HG03064 (cell line): ENCODE measurements at regions not wholly inside any gene's neighbourhood (a gene's known extent, or its start where the extent isn't known, plus 50 kb on each side); places are given as distances from the start of the nearest gene placed in this dataset.
"Not testable (repeated sequence)": the region's sequence is repeated elsewhere in the genome, so short reads cannot be mapped to it uniquely, and the experiment has no call there.

Experiments
- ATAC-seq: cut with Tn5 transposase; IDR thresholded peaks from one replicate; pipeline ENCODE4 v1.9.1; 2021; ENCODE audit warnings: low read depth; ENCODE audit not compliant: unreplicated experiment

DNA sequence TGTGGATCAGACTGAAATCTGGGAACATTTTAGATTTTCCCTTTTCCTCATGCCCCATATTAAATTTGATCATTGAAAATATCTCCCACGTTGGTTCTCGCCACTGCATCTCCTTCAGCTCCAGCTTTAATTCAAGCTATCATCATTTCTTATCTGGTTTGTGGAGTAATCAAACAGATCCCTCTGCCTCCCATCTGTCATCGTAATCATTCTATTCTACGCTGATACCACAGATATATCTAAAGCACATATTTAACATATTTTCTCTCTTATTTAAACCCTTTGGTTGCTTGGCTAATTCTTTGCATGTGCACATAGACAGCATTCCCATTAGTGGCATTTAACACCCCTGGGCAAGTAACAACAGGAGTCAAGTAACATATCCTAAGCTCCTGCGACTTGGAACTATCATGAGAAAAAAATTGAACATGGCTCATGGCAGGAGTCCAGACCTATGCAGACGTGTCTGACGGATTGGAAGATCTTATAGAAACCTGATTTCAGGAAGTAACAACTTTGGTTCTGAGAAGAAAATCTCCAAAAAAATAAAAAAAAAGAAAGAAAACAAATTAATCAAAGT lies 158.8 kb upstream of the KYNU start:
- no peak for ATAC-seq

DNA sequence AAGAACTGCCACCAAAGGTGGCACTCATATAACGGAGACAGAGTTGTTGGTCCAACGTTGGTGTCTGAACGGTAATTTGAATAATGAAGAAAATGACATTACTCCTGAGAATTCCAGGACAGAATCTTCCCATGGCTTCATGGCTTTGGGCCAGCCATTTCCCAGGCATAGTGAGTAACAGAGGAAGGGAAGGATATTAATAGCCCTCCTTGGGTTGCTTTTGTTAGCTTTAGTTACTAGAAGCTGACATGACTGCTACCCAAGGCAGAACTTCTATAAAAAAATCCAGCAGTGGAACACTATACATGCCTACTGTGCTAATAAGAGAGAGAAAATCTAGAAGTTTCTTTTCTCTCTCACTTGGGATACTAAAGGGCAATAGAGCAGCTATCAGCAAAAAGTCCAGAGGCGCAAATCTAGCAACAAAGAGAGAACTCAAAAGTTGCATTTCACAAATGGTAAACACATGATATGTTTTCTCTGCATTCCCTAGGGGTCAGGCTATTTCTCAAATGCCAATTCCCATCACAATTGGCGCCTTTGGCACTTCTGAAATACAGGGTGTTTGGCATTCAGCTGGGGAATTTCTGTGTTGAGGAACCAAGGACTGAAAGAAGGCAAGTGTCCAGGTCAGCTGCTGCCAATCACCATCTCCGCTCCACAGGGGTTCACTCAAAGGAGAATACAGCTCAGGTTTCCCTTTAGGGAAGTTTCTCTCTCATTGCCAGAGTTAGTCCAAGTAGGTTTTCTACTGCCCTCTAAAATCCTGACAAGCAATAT lies 160.8 kb upstream of the KYNU start:
- ATAC-seq: no peak

DNA sequence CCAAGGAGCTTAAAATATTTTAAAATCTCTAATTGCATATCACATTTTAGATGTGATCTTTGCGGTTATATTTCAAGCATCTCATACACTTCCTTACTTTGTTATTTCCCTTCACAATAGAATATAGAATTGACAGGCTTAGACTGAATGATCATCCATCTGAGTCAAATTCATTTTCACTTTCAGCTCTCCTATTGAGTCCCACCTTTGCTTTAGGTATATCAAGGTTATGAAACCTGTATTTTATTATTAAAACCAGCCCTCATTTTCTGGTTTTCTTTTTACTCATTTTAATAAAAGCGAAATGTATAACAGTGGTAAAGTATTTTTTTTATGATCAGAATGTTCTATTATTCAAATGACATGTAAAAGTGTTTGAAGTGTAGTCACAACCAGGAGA lies 162.9 kb upstream of the KYNU start:
- ATAC-seq: no peak

DNA sequence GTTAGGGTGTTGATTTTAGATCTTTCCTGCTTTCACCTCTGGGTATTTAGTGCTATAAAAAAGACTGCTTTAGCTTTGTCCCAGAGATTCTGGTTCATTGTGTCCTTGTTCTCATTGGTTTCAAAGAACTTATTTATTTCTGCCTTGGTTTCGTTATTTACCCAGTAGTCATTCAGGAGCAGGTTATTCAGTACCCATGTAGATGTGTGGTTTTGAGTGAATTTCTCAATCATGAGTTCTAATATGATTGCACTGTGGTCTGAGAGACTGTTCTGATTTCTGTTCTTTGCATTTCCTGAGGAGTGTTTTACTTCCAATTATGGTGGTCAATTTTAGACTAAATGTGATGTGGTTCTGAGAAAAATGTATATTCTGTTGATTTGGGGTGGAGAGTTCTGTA lies 167.1 kb upstream of the KYNU start:
- no peak for ATAC-seq

DNA sequence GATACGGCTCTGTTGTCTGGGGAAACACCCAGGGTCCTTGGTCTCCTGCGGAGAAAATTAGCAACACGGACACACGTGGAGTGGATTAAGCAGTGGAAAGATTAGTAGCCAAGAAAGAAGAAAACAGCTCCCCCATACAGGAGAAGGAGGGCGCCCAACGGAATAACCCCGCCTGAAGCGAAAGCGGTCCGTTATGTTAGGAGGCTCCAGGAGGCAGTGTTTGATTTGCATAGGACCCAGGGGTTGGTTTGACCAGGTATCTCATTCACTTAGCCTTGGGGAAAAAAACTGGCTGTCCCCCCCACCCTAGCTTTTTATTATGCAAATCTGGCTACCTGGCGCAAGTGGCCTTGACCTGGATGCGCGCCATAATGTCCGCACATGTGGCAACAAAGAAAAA lies 170.1 kb upstream of the KYNU start:
- ATAC-seq: no peak

DNA sequence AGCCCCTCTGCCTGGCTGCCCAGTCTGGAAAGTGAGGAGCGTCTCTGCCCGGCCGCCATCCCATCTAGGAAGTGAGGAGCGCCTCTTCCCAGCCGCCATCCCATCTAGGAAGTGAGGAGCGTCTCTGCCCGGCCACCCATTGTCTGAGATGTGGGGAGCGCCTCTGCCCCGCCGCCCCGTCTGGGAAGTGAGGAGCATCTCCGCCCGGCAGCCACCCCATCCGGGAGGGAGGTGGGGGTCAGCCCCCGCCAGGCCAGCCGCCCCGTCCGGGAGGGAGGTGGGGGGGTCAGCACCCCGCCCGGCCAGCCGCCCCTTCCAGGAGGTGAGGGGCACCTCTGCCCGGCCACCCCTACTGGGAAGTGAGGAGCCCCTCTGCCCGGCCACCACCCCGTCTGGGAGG lies 175.1 kb upstream of the KYNU start:
- not testable (repeated sequence) for ATAC-seq

DNA sequence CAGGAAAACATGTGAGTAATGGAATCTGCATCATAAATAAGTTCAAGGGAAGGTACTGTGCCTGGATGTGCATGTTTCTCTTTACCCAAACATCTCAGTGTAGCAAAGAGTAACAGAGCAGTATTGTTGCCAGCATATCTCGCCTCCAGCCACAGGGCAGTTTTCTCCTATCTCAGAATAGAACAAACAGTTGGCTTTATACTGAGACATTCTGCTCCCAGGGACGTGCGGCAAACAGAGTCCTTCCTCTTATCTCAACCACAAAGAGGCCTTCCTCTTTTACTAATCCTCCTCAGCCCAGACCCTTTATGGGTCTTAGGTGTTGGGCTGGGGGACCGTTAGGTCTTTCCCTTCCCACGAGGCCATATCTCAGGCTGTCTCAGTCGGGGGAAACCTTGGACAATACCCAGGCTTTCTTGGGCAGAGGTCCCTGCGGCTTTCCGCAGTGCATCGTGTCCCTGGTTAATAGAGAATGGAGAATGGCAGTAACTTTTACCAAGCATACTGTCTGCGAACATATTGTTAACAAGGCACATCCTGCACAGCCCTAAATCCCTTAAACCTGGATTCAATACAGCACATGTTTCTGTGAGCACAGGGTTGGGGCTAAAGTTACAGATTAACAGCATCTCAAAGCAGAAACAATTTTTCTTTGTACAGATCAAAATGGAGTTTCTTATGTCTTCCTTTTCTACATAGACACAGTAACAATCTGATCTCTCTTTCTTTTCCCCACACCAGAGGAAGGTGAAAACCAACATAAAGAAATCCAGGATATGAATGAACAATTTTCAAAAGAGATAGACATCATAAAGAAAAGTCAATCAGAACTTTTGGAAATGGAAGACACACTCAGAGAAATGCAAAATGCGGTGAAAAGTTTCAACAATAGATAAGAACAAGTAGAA lies 181.9 kb upstream of the KYNU start:
- not testable (repeated sequence) for ATAC-seq

DNA sequence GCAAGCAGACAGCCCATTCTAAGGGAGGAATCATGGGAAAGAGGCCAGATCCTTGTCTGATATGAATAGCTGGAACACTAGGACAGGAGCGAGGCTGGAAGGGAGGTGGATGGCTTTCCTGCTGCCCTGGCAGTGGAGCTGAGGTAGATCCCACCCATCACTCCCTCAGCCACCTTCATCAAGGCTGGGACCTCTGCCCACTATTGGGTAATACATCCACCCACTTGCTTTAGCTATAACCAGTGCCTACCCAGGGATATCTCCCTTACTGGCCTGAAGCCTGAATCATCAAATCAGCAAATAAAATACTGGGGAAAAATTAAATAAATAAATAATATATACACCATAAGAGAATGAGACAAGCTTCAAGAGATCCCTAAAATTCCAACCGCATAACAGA lies 183.2 kb upstream of the KYNU start:
- no peak for ATAC-seq

DNA sequence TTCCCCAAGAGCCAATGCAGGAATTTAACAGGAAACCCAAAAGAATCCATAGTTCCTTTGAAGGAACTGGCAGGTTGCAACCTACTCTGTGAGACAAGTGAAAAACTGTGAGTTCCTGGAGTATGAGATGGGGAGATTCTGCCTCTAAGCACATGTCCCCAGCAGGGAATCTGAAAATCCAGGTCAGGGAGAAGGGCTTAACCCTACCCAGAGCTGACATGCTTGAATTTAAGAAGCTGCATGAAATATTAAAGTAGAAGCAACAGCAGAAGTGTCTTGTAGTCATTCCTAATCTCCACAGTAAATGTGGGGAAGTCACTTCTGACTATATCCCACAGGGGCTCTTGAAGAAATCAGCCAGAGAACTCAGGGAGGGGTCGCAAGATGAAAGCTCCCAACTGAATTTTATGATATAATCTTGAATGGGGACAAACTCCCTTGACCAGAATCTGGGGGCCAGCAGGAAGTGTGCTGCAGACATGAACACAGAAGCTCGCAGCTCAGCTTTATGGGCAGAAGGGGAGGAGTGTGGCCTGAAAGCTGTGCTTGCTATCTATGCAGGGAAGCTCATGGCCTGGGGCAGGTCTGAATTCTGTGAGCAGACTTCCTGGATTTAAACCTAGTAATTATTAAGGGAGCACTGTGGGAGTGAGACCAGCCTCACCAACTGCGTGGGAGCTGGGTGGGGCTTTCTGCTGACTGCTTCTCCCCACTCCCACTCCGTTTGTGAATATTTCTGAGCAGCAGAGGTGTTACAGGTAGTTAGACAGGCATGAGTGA lies 184.1 kb upstream of the KYNU start:
- ATAC-seq: no peak

DNA sequence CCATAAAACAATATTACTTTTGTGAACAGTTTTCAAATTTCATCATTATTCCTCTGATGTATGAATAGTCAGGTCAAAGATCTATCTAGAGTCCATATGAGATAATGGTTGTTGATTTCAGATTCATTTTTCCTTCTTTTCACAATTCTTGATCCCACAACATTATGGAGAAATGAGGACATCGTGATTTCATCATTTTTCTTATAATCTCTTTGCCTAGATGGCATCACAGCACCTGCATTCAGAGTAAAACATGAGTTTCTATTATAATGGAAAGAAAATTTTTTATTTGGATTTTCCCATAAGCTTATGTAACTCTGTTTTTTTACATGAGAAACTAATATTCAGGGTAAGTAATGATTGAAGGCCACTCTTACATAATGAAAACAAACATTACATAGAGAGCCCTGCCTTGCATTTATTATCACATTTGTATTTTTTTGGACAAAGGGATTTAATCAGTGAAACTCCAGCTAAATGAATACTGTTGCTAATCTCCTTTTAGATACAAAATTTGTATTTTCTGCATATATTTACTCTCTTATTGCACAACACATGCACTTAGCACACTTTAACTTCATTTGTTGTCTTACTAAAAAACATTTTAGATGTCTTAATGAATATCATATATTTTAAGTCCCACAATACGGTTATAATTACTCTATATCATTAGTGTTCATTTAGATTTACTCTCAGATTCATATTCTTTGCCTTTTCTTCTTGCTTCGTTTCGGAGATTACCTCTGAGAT lies 188.4 kb upstream of the KYNU start:
- ATAC-seq: no peak

DNA sequence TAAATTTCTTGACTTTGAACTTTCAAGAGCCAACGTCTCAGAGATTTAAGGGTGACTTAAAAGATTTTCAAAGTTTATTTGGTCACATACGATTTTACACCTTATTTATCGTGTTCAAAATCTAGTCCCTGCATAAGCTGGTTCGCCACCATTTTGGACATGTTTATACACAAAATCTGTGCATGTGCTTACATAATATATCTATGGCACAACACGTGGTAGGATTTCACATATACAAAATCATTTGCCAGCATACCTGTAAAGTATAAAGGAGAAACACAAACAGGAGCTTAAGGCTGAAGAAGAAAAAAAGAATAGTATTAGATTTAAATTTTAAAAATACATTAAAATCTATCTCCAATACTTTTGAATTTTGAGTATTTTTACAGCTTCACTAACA lies 190.0 kb upstream of the KYNU start:
- ATAC-seq: no peak

DNA sequence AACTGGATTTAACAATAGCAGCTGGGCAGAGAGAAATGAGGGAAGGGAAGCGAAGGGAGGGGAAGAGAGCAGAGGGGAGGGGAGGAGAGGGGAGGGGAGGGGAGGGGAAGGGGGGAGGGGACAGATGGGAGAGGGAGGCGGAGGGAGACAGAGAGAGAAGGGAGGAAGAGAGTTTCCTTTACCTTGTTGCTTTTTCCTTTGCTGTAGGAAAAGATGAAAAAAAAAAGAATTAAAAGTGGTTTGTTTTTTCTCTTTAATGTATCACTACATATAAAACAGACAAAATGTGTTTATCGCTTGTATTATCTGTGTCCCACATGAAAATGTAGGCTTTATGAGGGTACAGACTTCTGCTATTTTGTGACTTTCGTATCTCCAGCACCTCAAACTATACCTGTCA lies 190.4 kb upstream of the KYNU start:
- no peak for ATAC-seq

DNA sequence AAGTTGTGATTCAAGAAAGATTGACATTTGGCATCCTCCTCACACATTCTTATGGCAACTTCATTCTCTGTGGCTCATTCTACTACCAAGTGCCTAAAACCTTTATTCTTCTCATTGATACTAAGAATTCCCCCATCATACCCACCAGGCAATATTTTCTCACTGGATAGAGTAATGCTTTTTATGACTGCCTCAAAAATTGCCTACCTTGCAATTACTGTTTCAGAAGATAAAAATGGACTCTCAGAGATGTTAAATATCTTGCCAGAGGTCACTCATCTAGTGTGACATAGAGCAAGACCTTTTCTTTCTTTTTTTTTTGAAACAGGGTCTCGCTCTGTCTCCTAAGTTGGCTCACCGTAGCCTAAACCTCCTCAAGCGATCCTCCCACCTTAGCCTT lies 192.8 kb upstream of the KYNU start:
- ATAC-seq: no peak

DNA sequence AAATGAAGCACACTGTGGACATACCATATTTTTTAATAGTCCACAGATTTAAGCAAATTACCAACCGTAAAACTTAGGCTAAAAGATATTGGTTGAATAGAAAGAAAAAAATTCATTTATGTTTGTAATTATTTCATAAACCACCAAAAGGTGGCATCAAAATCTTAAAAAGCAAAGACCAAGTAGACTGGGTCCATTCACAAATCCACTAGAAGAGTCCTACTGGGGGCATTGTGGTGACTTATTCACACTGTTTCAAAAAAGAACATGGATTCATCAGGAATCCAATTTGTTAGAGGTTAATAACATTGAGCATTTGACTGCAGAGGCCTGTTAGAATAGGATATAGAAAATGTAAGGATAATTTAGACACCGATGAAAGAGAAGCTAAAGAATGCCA lies 194.9 kb upstream of the KYNU start:
- ATAC-seq: no peak

DNA sequence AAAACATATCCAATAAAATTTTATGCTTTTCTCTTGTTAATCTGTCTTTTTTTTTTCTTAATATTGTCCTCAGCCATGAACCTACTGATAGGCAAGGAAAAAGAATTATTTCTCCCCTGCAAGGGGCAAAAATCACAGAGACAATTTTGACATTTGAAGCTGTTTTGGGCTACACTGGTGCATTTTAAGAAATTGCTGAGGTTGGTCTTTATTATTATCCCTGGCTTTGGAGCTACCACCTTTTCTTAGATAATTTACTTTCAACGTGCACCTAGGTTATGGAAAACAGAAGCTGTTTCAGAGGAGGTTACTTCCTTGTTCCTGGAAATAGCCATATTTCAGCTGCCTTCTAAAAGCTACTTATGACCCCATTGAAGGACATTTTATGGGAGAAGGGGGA lies 195.5 kb upstream of the KYNU start:
- ATAC-seq: no peak

DNA sequence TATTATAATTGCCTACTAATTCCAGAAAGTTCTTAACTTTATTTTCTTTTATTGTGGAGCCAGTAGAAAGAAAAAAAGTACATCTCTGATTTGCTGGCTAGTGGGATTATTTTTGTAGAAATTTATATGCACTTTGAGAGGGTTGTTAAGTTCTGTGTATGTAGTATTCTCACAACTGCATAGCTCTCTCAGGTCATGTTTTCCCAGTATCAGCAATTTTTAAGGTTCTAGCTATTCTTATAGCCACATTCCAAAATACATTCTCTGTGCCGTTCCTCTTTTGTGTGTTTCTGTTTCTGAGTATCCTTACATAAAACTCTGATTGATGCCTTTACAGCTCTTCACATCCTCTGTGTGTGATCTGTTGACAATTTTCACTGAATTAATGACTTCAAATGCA lies 199.3 kb upstream of the KYNU start:
- no peak for ATAC-seq

DNA sequence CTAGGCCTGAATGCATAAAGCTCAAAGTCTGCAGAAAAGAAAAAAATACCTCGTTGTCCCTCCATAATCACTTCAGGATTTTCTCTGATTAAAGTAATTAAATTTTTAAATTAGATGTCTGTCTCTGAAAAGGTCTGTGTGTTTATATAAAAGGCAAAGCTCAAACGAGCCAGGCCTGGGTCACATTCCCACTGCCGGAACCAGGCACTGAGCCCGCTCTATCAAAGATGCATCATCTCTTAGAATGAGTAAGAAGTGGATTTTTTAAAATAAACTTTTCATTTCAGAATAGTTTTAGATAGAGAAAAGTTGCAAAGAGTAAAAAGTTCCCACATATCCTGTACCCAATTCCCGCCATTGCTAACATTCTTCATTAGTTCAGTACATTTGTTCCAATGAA lies 202.1 kb upstream of the KYNU start:
- ATAC-seq: no peak

DNA sequence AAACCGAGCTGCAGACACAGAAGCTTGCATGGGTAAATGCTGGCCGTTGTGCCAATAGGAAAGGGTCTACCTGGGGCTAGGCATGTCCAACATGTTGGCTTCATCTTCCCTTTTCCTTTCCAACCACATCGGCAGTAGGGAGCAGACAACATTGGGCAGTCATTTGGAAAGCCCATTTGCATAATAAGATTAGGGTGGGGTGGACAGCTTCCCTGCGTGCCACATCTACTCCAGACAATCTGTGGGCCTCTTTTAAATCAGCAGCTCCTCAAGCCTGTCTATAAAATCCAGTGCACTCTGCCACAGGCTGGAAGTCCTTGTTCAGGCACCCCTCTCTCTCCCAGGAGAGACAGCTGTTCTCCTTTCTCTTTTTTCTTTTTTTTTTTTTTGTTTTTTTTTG lies 203.6 kb upstream of the KYNU start:
- no peak for ATAC-seq

DNA sequence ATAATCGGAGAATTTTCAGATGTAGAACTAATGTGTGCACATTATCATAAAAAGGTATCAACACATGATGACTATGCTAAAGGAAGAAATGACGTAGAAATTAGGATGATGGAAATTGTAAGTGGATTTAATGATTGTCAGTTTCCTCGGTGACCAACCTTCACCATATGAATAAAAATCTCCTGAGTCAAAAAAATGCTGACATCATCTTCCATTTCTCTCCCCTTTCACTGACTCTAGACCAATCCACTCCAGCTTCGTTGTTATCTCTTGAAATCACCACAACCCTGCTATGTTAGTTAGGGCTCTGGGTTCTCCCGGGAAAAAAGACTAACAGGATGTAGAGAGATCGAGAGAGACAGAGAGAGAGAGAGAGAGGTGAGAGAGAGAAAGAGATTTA lies 204.8 kb upstream of the KYNU start:
- no peak for ATAC-seq

DNA sequence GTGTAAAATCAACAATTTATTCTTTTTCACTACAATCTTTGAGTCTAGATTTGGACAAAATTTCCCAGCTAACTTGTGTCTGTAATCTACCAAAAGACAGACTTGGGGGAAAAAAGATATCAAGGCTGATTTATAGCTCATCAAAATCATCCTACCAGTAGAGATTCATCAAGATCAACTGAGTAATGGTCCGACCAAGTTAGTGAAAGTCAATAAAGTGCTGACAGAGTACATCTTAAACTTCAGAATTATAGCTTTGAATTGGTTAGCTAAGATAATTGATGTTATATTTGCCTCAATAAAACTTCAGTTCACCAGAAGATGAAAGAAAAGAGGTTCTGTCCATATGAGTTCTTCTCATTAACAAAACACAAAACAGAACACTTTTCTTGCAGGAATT lies 207.1 kb upstream of the KYNU start:
- no peak for ATAC-seq
